ENCODE measurements at regions not wholly inside any gene's neighbourhood (a gene's known extent, or its start where the extent isn't known, plus 50 kb on each side); places are given as distances from the start of the nearest gene placed in this dataset.

DNA sequence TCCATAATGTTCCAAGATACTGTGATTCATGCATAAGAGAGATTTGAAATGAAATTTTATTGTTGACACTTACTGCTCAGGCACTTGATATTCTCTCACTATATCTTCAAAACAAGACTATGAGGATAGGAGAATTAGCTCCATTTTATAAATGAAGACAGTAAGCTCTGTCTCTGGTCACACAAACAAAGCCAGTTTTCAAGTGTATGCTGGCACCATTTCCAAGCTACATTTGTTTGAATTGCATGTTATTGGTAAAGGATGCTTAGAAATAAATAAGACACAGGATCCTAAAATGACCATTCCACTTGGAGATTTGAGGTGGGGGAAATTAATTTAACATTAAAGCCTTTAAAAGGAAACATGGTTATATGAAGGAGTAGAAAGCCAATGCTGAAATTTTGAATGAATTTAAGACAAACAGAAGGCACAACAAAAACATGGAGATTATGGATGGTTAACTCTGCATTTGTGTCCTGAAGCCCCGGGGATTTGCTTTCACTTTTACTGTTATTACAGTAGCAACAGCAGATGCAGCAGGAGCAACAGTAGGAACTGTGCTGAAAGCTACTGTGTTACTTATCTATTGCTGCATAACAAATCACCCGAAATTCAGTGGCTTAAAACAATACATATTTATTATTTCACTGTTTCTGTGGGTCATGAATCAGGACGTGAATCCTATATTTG lies 79.7 kb upstream of the ASTN2 start:
- TF ChIP-seq, protein P1, sequence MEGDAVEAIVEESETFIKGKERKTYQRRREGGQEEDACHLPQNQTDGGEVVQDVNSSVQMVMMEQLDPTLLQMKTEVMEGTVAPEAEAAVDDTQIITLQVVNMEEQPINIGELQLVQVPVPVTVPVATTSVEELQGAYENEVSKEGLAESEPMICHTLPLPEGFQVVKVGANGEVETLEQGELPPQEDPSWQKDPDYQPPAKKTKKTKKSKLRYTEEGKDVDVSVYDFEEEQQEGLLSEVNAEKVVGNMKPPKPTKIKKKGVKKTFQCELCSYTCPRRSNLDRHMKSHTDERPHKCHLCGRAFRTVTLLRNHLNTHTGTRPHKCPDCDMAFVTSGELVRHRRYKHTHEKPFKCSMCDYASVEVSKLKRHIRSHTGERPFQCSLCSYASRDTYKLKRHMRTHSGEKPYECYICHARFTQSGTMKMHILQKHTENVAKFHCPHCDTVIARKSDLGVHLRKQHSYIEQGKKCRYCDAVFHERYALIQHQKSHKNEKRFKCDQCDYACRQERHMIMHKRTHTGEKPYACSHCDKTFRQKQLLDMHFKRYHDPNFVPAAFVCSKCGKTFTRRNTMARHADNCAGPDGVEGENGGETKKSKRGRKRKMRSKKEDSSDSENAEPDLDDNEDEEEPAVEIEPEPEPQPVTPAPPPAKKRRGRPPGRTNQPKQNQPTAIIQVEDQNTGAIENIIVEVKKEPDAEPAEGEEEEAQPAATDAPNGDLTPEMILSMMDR (IDR thresholded peaks at IDR 0.05; ENCODE audit: control extremely low read depth in 1 of 3, insufficient read depth in 1 of 3, low read depth in 1 of 3, low read length in 3 of 3), result no peak
- TF ChIP-seq, protein P2, sequence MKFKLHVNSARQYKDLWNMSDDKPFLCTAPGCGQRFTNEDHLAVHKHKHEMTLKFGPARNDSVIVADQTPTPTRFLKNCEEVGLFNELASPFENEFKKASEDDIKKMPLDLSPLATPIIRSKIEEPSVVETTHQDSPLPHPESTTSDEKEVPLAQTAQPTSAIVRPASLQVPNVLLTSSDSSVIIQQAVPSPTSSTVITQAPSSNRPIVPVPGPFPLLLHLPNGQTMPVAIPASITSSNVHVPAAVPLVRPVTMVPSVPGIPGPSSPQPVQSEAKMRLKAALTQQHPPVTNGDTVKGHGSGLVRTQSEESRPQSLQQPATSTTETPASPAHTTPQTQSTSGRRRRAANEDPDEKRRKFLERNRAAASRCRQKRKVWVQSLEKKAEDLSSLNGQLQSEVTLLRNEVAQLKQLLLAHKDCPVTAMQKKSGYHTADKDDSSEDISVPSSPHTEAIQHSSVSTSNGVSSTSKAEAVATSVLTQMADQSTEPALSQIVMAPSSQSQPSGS (IDR thresholded peaks at IDR 0.05; ENCODE audit: low read length), result no peak
- TF ChIP-seq RFX5 (IDR thresholded peaks at IDR 0.05; ENCODE audit: borderline replicate concordance, low read depth, low read length), result no peak
- TF ChIP-seq, protein P3, sequence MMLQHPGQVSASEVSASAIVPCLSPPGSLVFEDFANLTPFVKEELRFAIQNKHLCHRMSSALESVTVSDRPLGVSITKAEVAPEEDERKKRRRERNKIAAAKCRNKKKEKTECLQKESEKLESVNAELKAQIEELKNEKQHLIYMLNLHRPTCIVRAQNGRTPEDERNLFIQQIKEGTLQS (IDR thresholded peaks at IDR 0.05; ENCODE audit: insufficient read depth, low read depth, low read length), result no peak
- no peak for TF ChIP-seq PHF8 (conservative IDR thresholded peaks at IDR 0.05; ENCODE audit: low read depth, low read length)
- TF ChIP-seq MAFK (IDR thresholded peaks at IDR 0.05; ENCODE audit: low read depth, low read length), result no peak
- TF ChIP-seq NRF1 (IDR thresholded peaks at IDR 0.05; ENCODE audit: low read depth, low read length), result no peak
- TF ChIP-seq POLR2A (IDR thresholded peaks at IDR 0.05; ENCODE audit: control extremely low read depth in 1 of 2, low read depth in 2 of 2, low read length in 2 of 2), result no peak
- no peak for TF ChIP-seq HDAC6 (IDR thresholded peaks at IDR 0.05; ENCODE audit: low read depth, low read length)
- no peak for TF ChIP-seq CEBPB (IDR thresholded peaks at IDR 0.05; ENCODE audit: low read depth, low read length)
- TF ChIP-seq KDM1A (IDR thresholded peaks at IDR 0.05; ENCODE audit: borderline replicate concordance, low read length), result no peak
- no peak for TF ChIP-seq TAF1 (IDR thresholded peaks at IDR 0.05; ENCODE audit: low read depth, low read length)
